Thymus (tissue), 11 donors: ENCODE measurements at regions not wholly inside any gene's neighbourhood (a gene's known extent, or its start where the extent isn't known, plus 50 kb on each side); places are given as distances from the start of the nearest gene placed in this dataset.

Source experiments
- DNase-seq, 9 donors: peaks; one replicate each; pipeline ENCODE4 v3.0.0-alpha.2; 2013; ENCODE audit warnings: low spot score in 9 of 9, low read depth in 6 of 9, missing footprints in 1 of 9
- H3K27ac ChIP-seq, 2 donors: one replicate each; pipeline ENCODE4 v1.5.1; 2013; ENCODE audit warnings: control low read depth in 1 of 2, low read depth in 1 of 2, low read length in 1 of 2, mild to moderate bottlenecking in 1 of 2, moderate library complexity in 1 of 2
- H3K27me3 ChIP-seq, 2 donors: one replicate each; pipeline ENCODE4 v1.5.1; 2013; ENCODE audit warnings: low read length in 1 of 2; ENCODE audit not compliant: control insufficient read depth in 2 of 2, insufficient read depth in 1 of 2
- H3K36me3 ChIP-seq, 2 donors: one replicate each; pipeline ENCODE4 v1.5.1; 2013; ENCODE audit warnings: low read length in 1 of 2, mild to moderate bottlenecking in 1 of 2, moderate library complexity in 1 of 2; ENCODE audit not compliant: control insufficient read depth in 2 of 2, insufficient read depth in 2 of 2
- H3K4me1 ChIP-seq, 2 donors: one replicate each; pipeline ENCODE4 v1.5.1; 2013; ENCODE audit warnings: low read length in 2 of 2; ENCODE audit not compliant: control insufficient read depth in 2 of 2, insufficient read depth in 2 of 2
- H3K4me3 ChIP-seq, 2 donors: one replicate each; pipeline ENCODE4 v1.5.1; 2013; ENCODE audit warnings: low read length in 2 of 2, control low read depth in 1 of 2, mild to moderate bottlenecking in 1 of 2
- H3K9me3 ChIP-seq, 2 donors: one replicate each; pipeline ENCODE4 v1.5.1; 2013; ENCODE audit warnings: low read length in 1 of 2, mild to moderate bottlenecking in 1 of 2; ENCODE audit not compliant: control insufficient read depth in 2 of 2, insufficient read depth in 1 of 2
- WGBS: extraction: QIAGEN DNeasy Blood & Tissue Kit; methylation state at CpG from one replicate; pipeline ENCODE4 v1.1.7; 2013; 5-methylcytosine and 5-hydroxymethylcytosine counted together
- donor health status: healthy.

- no peaks in the 10 kb centered on the region for H3K36me3 ChIP-seq
- WGBS: 58% methylated on average over 3 of the region's 3 CpGs
- H3K4me1 ChIP-seq: no peaks in the 10 kb centered on the region
- no peak overlapping the region for H3K27ac ChIP-seq
- no peak overlapping the region for H3K4me3 ChIP-seq
- DNase-seq: no peak
- no peaks in the 10 kb centered on the region for H3K9me3 ChIP-seq
- no peaks in the 10 kb centered on the region for H3K27me3 ChIP-seq
Observed at GRCh38 chr5:56532466-56532865, 282.9 kb upstream of the MAP3K1 start.

- no peaks in the 10 kb centered on the region for H3K36me3 ChIP-seq
- no peaks in the 10 kb centered on the region for H3K9me3 ChIP-seq
- WGBS: 96% methylated on average over 2 of the region's 2 CpGs
- H3K4me1 ChIP-seq: no peaks in the 10 kb centered on the region
- DNase-seq: no peak
- no peak overlapping the region for H3K4me3 ChIP-seq
- no peak overlapping the region for H3K27ac ChIP-seq
- no peaks in the 10 kb centered on the region for H3K27me3 ChIP-seq
Observed at GRCh38 chr5:56530626-56531138, 284.7 kb upstream of the MAP3K1 start.

GRCh38 chr5:56529666-56530430, 285.5 kb upstream of the MAP3K1 start:
- no peak for DNase-seq
- H3K4me3 ChIP-seq: no peak overlapping the region
- H3K9me3 ChIP-seq: no peaks in the 10 kb centered on the region
- 92% methylated on average over 16 of the region's 16 CpGs for WGBS
- no peak overlapping the region for H3K27ac ChIP-seq
- H3K4me1 ChIP-seq: no peaks in the 10 kb centered on the region
- H3K27me3 ChIP-seq: no peaks in the 10 kb centered on the region
- no peaks in the 10 kb centered on the region for H3K36me3 ChIP-seq

- DNase-seq: no peak
- Histone ChIP-seq H3K27ac (no peak overlapping the region), H3K9me3 (no peaks in the 10 kb centered on the region), H3K4me1 (no peaks in the 10 kb centered on the region), H3K27me3 (no peaks in the 10 kb centered on the region), H3K36me3 (no peaks in the 10 kb centered on the region), H3K4me3 (no peak overlapping the region)
- WGBS: 90% methylated on average over 4 of the region's 4 CpGs
Observed at GRCh38 chr5:56527174-56527573, 288.2 kb upstream of the MAP3K1 start.

- no peak overlapping the region for H3K4me3 ChIP-seq
- no peaks in the 10 kb centered on the region for H3K27me3 ChIP-seq
- no peak for DNase-seq
- no peaks in the 10 kb centered on the region for H3K36me3 ChIP-seq
- H3K4me1 ChIP-seq: no peaks in the 10 kb centered on the region
- H3K27ac ChIP-seq: no peak overlapping the region
- H3K9me3 ChIP-seq: no peaks in the 10 kb centered on the region
- 96% methylated on average over 3 of the region's 3 CpGs for WGBS
Observed at GRCh38 chr5:56525113-56525512, 290.2 kb upstream of the MAP3K1 start.

- H3K4me3 ChIP-seq: no peak overlapping the region
- no peaks in the 10 kb centered on the region for H3K36me3 ChIP-seq
- no peaks in the 10 kb centered on the region for H3K9me3 ChIP-seq
- H3K27ac ChIP-seq: no peak overlapping the region
- no peaks in the 10 kb centered on the region for H3K4me1 ChIP-seq
- no peaks in the 10 kb centered on the region for H3K27me3 ChIP-seq
- WGBS: 94% methylated on average over 6 of the region's 6 CpGs
- DNase-seq: no peak
Observed at GRCh38 chr5:56523790-56524575, 290.9 kb upstream of the ANKRD55 start.

GRCh38 chr5:56522960-56523359, 289.8 kb upstream of the ANKRD55 start:
- DNase-seq: no peak
- Histone ChIP-seq H3K27me3 (no peaks in the 10 kb centered on the region), H3K4me1 (no peaks in the 10 kb centered on the region), H3K27ac (no peak overlapping the region), H3K36me3 (no peaks in the 10 kb centered on the region), H3K9me3 (no peaks in the 10 kb centered on the region), H3K4me3 (no peak overlapping the region)
- WGBS: 92% methylated on average over 1 of the region's 1 CpG

- no peak overlapping the region for H3K27ac ChIP-seq
- no peaks in the 10 kb centered on the region for H3K36me3 ChIP-seq
- 87% methylated on average over 5 of the region's 5 CpGs for WGBS
- H3K4me1 ChIP-seq: peaks cover 0 to 3% of the 10 kb centered on the region in 2 donors
- no peaks in the 10 kb centered on the region for H3K27me3 ChIP-seq
- no peaks in the 10 kb centered on the region for H3K9me3 ChIP-seq
- no peak overlapping the region for H3K4me3 ChIP-seq
- DNase-seq: no peak
Observed at GRCh38 chr5:56522169-56522568, 289.0 kb upstream of the ANKRD55 start.

GRCh38 chr5:56520986-56521730, 288.0 kb upstream of the ANKRD55 start:
- no peak for DNase-seq
- WGBS: 97% methylated on average over 11 of the region's 11 CpGs
- no peak overlapping the region for H3K27ac ChIP-seq
- peaks cover 0 to 8% of the 10 kb centered on the region in 2 donors for H3K4me1 ChIP-seq
- H3K27me3 ChIP-seq: no peaks in the 10 kb centered on the region
- no peak overlapping the region for H3K4me3 ChIP-seq
- H3K36me3 ChIP-seq: no peaks in the 10 kb centered on the region
- H3K9me3 ChIP-seq: no peaks in the 10 kb centered on the region
